ENCODE measurements at regions not wholly inside any gene's neighbourhood (a gene's known extent, or its start where the extent isn't known, plus 50 kb on each side); places are given as distances from the start of the nearest gene placed in this dataset.

DNA sequence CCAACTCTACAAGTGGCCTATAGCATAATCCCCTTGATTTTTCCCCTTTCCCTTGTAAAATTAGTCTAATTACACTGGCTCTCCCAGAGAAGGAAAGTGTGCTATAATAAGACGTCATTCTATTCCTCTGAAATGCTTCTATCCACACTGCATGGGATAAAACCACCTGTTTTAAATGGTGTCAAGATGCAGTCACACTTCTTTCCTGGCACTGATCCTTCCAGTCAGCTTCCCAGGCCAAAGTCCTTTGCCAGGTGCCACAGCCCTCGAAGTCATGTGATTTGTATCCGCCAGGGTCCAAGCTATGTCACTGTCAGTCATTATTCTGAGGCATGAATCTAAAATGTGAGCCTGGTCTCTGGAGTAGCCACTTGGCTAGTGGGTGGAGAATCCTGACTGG, 169.0 kb upstream of the KIAA1217 start:
- TF ChIP-seq HOXD13 (CRISPR knock-in tag; IDR thresholded peaks at IDR 0.05; ENCODE audit: borderline replicate concordance) (no peak), ZNF24 (tag by site-specific recombination; IDR thresholded peaks at IDR 0.05) (no peak), ATF2 (tag by site-specific recombination; IDR thresholded peaks at IDR 0.05; ENCODE audit: low read depth) (no peak), ZBTB6 (tag by site-specific recombination; IDR thresholded peaks at IDR 0.05) (no peak), YY1 (tag by site-specific recombination; IDR thresholded peaks at IDR 0.05) (no peak)
- TF ChIP-seq, protein P1, sequence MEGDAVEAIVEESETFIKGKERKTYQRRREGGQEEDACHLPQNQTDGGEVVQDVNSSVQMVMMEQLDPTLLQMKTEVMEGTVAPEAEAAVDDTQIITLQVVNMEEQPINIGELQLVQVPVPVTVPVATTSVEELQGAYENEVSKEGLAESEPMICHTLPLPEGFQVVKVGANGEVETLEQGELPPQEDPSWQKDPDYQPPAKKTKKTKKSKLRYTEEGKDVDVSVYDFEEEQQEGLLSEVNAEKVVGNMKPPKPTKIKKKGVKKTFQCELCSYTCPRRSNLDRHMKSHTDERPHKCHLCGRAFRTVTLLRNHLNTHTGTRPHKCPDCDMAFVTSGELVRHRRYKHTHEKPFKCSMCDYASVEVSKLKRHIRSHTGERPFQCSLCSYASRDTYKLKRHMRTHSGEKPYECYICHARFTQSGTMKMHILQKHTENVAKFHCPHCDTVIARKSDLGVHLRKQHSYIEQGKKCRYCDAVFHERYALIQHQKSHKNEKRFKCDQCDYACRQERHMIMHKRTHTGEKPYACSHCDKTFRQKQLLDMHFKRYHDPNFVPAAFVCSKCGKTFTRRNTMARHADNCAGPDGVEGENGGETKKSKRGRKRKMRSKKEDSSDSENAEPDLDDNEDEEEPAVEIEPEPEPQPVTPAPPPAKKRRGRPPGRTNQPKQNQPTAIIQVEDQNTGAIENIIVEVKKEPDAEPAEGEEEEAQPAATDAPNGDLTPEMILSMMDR (tag by site-specific recombination; IDR thresholded peaks at IDR 0.05) = no peak

All from HEK293 (cell line).